ENCODE measurements at regions not wholly inside any gene's neighbourhood (a gene's known extent, or its start where the extent isn't known, plus 50 kb on each side); places are given as distances from the start of the nearest gene placed in this dataset.

GRCh38 chr7:138243836-138244235 is 167.6 kb downstream of the AKR1D1 start:
- TF ChIP-seq YBX1 (IDR thresholded peaks at IDR 0.05), result no peak
- no peak for TF ChIP-seq RBBP5 (conservative IDR thresholded peaks at IDR 0.05)
- no peak for TF ChIP-seq TCF12 (IDR thresholded peaks at IDR 0.05; ENCODE audit: low read depth, low read length)
- TF ChIP-seq ZSCAN29 (IDR thresholded peaks at IDR 0.05), result no peak
- TF ChIP-seq PAX8 (IDR thresholded peaks at IDR 0.05), result no peak
- TF ChIP-seq GABPA (IDR thresholded peaks at IDR 0.05; ENCODE audit: low read depth), result no peak
- no peak for TF ChIP-seq SMARCA5 (IDR thresholded peaks at IDR 0.05)
- TF ChIP-seq STAT3 (IDR thresholded peaks at IDR 0.05; ENCODE audit: low read depth, low read length), result no peak
- no peak for TF ChIP-seq FOS (IDR thresholded peaks at IDR 0.05; ENCODE audit: borderline replicate concordance, extremely low read depth, insufficient read length)
- no peak for TF ChIP-seq BHLHE40 (IDR thresholded peaks at IDR 0.05; ENCODE audit: borderline replicate concordance in 1 of 2, low read depth in 2 of 2, low read length in 1 of 2)
- TF ChIP-seq BACH1 (IDR thresholded peaks at IDR 0.05; ENCODE audit: borderline replicate concordance), result no peak
- no peak for TF ChIP-seq TCF7 (IDR thresholded peaks at IDR 0.05; ENCODE audit: borderline replicate concordance)
- no peak for TF ChIP-seq KDM1A (IDR thresholded peaks at IDR 0.05; ENCODE audit: borderline replicate concordance)
- no peak for TF ChIP-seq PBX3 (IDR thresholded peaks at IDR 0.05; ENCODE audit: insufficient replicate concordance, low read depth, low read length)
- no peak for TF ChIP-seq YY1 (IDR thresholded peaks at IDR 0.05; ENCODE audit: low read depth, low read length)
- no peak for TF ChIP-seq USF2 (IDR thresholded peaks at IDR 0.05; ENCODE audit: borderline replicate concordance, low read depth, low read length)
- no peak for TF ChIP-seq SUPT20H (IDR thresholded peaks at IDR 0.05; ENCODE audit: borderline replicate concordance, control insufficient read depth, low read depth, low read length)
- CTCF ChIA-PET, result no interaction called here
- FAIRE-seq, result no peak

More at GRCh38 chr7:138243836-138244235, 167.6 kb downstream of the AKR1D1 start:
- no peak for DNase-seq (ENCODE audit: low read depth, low spot score)
- H3K9ac ChIP-seq (ENCODE audit: control insufficient read depth, insufficient read depth, low read length), result no peak overlapping the region
- 0% methylated on average over 1 of the region's 1 CpG for WGBS (ENCODE audit: insufficient coverage, insufficient replicate concordance, low lambda C conversion rate, missing lambda C conversion rate)
- no peaks in the 10 kb centered on the region for H3K4me1 ChIP-seq (ENCODE audit: control insufficient read depth, insufficient read depth, low read length)
- no peaks in the 10 kb centered on the region; the same call in 2 of the 3 replicates for H3K9me3 ChIP-seq (replicated peaks; ENCODE audit: control insufficient read depth, insufficient read depth, low read length)
- no peaks in the 10 kb centered on the region for H4K20me1 ChIP-seq (ENCODE audit: control insufficient read depth, insufficient read depth)
- no peaks in the 10 kb centered on the region for H3K36me3 ChIP-seq (ENCODE audit: control insufficient read depth in 2 of 2, insufficient read depth in 2 of 2, low read length in 1 of 2)
- H2AFZ ChIP-seq (ENCODE audit: control insufficient read depth, low read depth, low read length), result no peak overlapping the region
- H3K4me2 ChIP-seq (ENCODE audit: control insufficient read depth, insufficient read depth), result no peak overlapping the region
- no peak overlapping the region for H3K4me3 ChIP-seq
- ChIA-PET RAD21 (ENCODE audit: unreplicated experiment) (no interaction called here), POLR2A (no interaction called here), SMC1A (ENCODE audit: uncharacterized antibody, unreplicated experiment) (no interaction called here)
- intact Hi-C loops (cut with micrococcal nuclease; ENCODE audit: unreplicated experiment), result no loop called here
- BruUV-seq (replicated peaks), result no TSS peak
- H3K27me3 ChIP-seq (replicated peaks in 1 of 2; ENCODE audit: control insufficient read depth in 2 of 2, insufficient read depth in 2 of 2, low read length in 1 of 2), result no peaks in the 10 kb centered on the region
- no peaks in the 10 kb centered on the region for H3K79me2 ChIP-seq (ENCODE audit: control insufficient read depth, insufficient read depth, low read length)
- no peak overlapping the region for H3K27ac ChIP-seq (ENCODE audit: control insufficient read depth, insufficient read depth)
- ATAC-seq, result no peak
- in situ Hi-C loops (cut with MboI), result no loop called here
